ENCODE measurements at regions not wholly inside any gene's neighbourhood (a gene's known extent, or its start where the extent isn't known, plus 50 kb on each side); places are given as distances from the start of the nearest gene placed in this dataset.

GRCh38 chr4:140281828-140282552, 91.5 kb upstream of the SCOC start:
- no peak for DNase-seq
- intact Hi-C loops (cut with DNase I; ENCODE audit: low total_unique reads): no loop called here
- no peak overlapping the region for H3K27ac ChIP-seq

GRCh38 chr4:140277576-140277975, 95.9 kb upstream of the SCOC start:
- no peak overlapping the region for H3K4me3 ChIP-seq
- intact Hi-C loops (cut with DNase I; ENCODE audit: low total_unique reads): no loop called here
- H3K36me3 ChIP-seq: no peaks in the 10 kb centered on the region
- H3K27ac ChIP-seq: no peak overlapping the region
- H3K27me3 ChIP-seq (replicated peaks in 1 of 7): peaks cover 0 to 15% (median 0%) of the 10 kb centered on the region in 7 donors
- DNase-seq: no peak
- H3K4me1 ChIP-seq: no peaks in the 10 kb centered on the region
- TF ChIP-seq CTCF (IDR thresholded peaks at IDR 0.05 in 8 of 11, conservative IDR thresholded peaks at IDR 0.05 in 3 of 11): no peak
- TF ChIP-seq POLR2A (IDR thresholded peaks at IDR 0.05): no peak
- no peak for TF ChIP-seq POLR2AphosphoS5 (IDR thresholded peaks at IDR 0.05)
- no peaks in the 10 kb centered on the region for H3K9me3 ChIP-seq

More at GRCh38 chr4:140281828-140282552, 91.5 kb upstream of the SCOC start:
- H3K4me1 ChIP-seq: no peaks in the 10 kb centered on the region
- peaks cover 0 to 15% (median 0%) of the 10 kb centered on the region in 7 donors for H3K27me3 ChIP-seq (replicated peaks in 1 of 7)
- WGBS, 5 donors: 62 to 81% (median 71%) methylated on average over 5 of the region's 5 CpGs
- TF ChIP-seq CTCF (IDR thresholded peaks at IDR 0.05 in 8 of 11, conservative IDR thresholded peaks at IDR 0.05 in 3 of 11) (no peak), POLR2AphosphoS5 (IDR thresholded peaks at IDR 0.05) (no peak), POLR2A (IDR thresholded peaks at IDR 0.05) (no peak)
- H3K4me3 ChIP-seq: no peak overlapping the region
- H3K9me3 ChIP-seq: no peaks in the 10 kb centered on the region
- H3K36me3 ChIP-seq: no peaks in the 10 kb centered on the region

- no peak for DNase-seq
- peaks cover 0 to 5% (median 0%) of the 10 kb centered on the region in 7 donors for H3K27me3 ChIP-seq (replicated peaks in 1 of 7)
- 62 to 79% (median 73%) methylated on average over 4 of the region's 4 CpGs for WGBS, 5 donors
- no peak overlapping the region for H3K27ac ChIP-seq
- H3K36me3 ChIP-seq: no peaks in the 10 kb centered on the region
- no peaks in the 10 kb centered on the region for H3K4me1 ChIP-seq
- no peaks in the 10 kb centered on the region for H3K9me3 ChIP-seq
- no peak for TF ChIP-seq POLR2A (IDR thresholded peaks at IDR 0.05)
- TF ChIP-seq POLR2AphosphoS5 (IDR thresholded peaks at IDR 0.05): no peak
- no peak for TF ChIP-seq CTCF (IDR thresholded peaks at IDR 0.05 in 8 of 11, conservative IDR thresholded peaks at IDR 0.05 in 3 of 11)
- intact Hi-C loops (cut with DNase I; ENCODE audit: low total_unique reads): no loop called here
- no peak overlapping the region for H3K4me3 ChIP-seq
Measured at GRCh38 chr4:140271553-140271952, 101.9 kb upstream of the SCOC start.

- TF ChIP-seq POLR2A (IDR thresholded peaks at IDR 0.05) (no peak), POLR2AphosphoS5 (IDR thresholded peaks at IDR 0.05) (no peak), CTCF (IDR thresholded peaks at IDR 0.05 in 8 of 11, conservative IDR thresholded peaks at IDR 0.05 in 3 of 11) (no peak)
- no peak for DNase-seq
- intact Hi-C loops (cut with DNase I; ENCODE audit: low total_unique reads): no loop called here
- Histone ChIP-seq H3K27me3 (replicated peaks in 1 of 7) (peaks cover 0 to 5% (median 0%) of the 10 kb centered on the region in 7 donors), H3K36me3 (no peaks in the 10 kb centered on the region), H3K27ac (no peak overlapping the region), H3K4me3 (no peak overlapping the region), H3K4me1 (no peaks in the 10 kb centered on the region), H3K9me3 (no peaks in the 10 kb centered on the region)
- 87 to 95% (median 92%) methylated on average over 6 of the region's 6 CpGs for WGBS, 5 donors
Measured at GRCh38 chr4:140269369-140269768, 104.1 kb upstream of the SCOC start.
